ENCODE measurements at regions not wholly inside any gene's neighbourhood (a gene's known extent, or its start where the extent isn't known, plus 50 kb on each side); places are given as distances from the start of the nearest gene placed in this dataset.
"Not testable (repeated sequence)": the region's sequence is repeated elsewhere in the genome, so short reads cannot be mapped to it uniquely, and the experiment has no call there.

DNA sequence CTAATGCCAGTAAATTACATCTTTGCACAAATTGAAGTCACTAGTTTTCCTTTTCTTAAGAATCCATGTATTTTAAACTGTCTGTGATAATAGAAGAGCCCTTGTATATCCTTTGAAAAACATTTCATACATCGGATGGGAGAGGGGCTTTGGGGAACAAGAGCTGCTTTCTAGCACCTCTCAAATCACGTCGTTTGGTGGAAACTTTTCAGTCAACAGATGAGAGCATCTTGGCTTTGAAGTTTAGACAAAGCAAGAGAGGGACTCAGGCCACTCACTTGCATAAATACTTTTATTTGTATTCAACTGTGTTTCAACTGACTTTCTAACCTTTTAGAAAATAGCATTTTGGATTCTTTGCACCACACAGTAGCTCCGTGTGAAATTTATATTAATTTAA, 502.3 kb upstream of the IMPG1 start:
- H3K4me3 ChIP-seq (ENCODE audit: low read depth, low read length) = no peak overlapping the region

- no peak overlapping the region for H3K4me3 ChIP-seq (ENCODE audit: low read depth, low read length)
These were observed 493.5 kb upstream of the IMPG1 start for GRCh38 chr6:76565932-76566331.

- H3K4me3 ChIP-seq (ENCODE audit: low read depth, low read length) = peak overlapping the region; percentile 28
These were observed 489.9 kb upstream of the IMPG1 start for GRCh38 chr6:76562371-76562770.

- peak overlapping the region; percentile 58 for H3K4me3 ChIP-seq (ENCODE audit: low read depth, low read length)
These were observed 488.6 kb upstream of the IMPG1 start for GRCh38 chr6:76560851-76561755.

DNA sequence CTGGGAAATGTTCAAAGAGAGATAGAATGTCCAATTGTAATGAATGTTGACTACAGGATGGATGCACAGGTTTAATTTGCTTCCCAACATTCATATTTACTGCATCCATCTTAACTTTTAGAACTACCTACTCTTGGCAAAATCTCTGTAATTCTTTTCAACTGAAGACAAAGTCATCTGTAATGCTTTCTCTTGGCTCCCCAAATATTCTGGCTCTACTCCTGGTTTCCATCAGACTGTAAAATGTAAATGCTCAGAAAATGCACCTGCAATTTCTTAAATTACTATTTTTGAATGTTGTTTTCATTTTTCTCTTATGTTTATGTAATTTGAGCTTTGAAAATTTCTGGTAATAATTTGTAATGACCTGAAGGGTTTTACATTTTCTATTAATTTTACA, 480.8 kb upstream of the IMPG1 start:
- no peak overlapping the region for H3K4me3 ChIP-seq (ENCODE audit: low read depth, low read length)

DNA sequence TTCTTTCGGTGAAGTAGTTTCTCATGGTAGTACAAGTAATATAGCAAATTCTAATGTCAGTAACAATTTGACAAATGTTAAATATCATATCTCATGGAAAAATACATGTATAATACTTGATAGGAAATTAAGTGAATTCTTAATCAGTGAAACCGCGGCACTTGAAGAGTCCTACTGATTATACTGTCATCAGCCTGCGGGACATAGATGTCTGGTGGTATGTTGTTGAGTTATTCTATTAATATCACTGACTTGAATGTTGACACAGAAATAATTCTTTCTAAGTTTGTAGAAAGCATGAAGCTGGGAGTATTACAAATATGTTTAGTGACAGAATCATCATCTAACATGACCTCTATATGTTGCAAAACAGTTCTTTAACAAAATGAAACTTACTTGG, 479.8 kb upstream of the IMPG1 start:
- H3K4me3 ChIP-seq (ENCODE audit: low read depth, low read length) = no peak overlapping the region

DNA sequence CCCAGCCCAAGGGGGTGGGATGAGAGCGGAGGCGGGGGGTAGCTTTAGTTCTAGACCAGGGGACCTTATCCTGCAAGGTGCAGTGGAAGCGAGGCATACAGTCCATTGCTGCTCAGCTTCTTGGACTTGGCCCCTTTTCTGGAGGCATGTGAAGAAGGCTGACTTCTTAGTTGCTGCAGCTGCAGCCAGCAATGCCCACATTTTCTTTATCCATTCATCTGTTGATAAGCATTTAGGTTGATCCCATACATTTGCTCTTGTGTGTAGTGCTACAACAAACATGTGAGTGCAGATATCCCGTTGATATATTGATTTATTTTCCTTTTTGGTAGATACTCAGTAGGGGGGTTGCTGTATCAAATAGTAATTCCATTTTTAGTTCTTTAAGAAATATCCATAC, 461.2 kb upstream of the IMPG1 start:
- no peak overlapping the region for H3K4me3 ChIP-seq (ENCODE audit: low read depth, low read length)

GRCh38 chr6:76532647-76533046, 460.2 kb upstream of the IMPG1 start:
- no peak overlapping the region for H3K4me3 ChIP-seq (ENCODE audit: low read depth, low read length)

DNA sequence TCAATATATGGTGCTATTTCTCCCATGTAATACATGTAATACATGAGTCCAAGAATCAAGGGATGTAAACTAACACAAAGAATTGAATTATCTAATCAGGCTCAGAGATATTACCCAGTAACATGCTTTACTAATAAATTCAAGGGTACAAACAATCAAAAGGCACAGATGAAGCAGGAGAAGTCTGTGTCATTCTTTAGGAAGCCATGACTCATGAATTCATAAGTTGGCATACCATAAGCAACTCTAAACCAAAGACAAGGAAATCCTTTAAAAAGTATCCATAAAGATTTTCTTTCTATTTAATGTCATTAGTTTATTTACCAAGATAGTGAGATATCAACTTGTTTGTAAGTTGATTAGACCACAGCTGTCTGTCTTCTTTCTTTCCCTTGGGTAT, 446.0 kb upstream of the IMPG1 start:
- no peak overlapping the region for H3K4me3 ChIP-seq (ENCODE audit: low read depth, low read length)

GRCh38 chr6:76516924-76517323, 444.5 kb upstream of the IMPG1 start:
- no peak overlapping the region for H3K4me3 ChIP-seq (ENCODE audit: low read depth, low read length)

- H3K4me3 ChIP-seq (ENCODE audit: low read depth, low read length) = no peak overlapping the region
These were observed 438.0 kb upstream of the IMPG1 start for GRCh38 chr6:76510489-76510888.

DNA sequence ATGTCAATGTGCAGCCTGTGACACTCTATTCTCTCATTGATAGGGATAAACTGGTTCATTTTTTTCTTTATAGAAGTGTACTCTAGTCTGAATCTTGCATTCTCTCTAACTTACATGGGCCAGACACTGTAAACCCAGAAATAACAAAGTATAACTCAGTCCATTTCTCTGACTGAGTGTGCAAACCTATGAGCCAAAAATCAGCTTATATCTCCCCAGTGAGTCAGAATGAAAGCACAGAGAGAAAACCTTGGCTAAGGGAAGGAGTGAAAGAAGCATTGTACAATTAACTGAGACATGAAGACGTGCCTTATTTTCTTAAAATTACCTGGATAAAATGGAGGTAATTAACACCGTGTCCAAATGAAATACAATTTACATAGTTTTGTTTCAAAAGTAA, 436.9 kb upstream of the IMPG1 start:
- H3K4me3 ChIP-seq (ENCODE audit: low read depth, low read length) = no peak overlapping the region

- H3K4me3 ChIP-seq (ENCODE audit: low read depth, low read length) = no peak overlapping the region
These were observed 434.3 kb upstream of the IMPG1 start for GRCh38 chr6:76506808-76507207.

GRCh38 chr6:76495909-76496308, 423.4 kb upstream of the IMPG1 start:
- H3K4me3 ChIP-seq (ENCODE audit: low read depth, low read length) = no peak overlapping the region

GRCh38 chr6:76491376-76491775, 418.9 kb upstream of the IMPG1 start:
- not testable (repeated sequence) for H3K4me3 ChIP-seq (ENCODE audit: low read depth, low read length)

- H3K4me3 ChIP-seq (ENCODE audit: low read depth, low read length) = no peak overlapping the region
These were observed 418.0 kb upstream of the IMPG1 start for GRCh38 chr6:76490456-76490855.

DNA sequence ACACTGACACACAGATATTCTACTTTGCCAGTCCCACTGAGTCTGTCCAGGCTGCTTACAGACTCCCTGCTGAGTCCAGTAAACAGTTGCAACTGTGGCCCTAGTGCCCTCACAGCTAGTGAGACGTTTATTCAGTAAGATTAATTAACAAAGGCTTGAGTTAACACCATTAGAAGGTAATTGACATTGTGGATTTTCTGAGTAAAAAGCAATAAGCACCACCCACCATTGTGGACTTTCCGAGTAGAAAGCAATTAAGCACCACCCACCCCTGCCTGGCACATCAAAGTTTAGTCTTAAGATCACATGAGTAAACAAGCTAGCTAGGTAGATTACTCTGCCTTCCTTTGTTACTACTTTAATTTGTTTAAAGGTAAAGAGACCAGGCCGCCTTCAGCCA, 408.6 kb upstream of the IMPG1 start:
- H3K4me3 ChIP-seq (ENCODE audit: low read depth, low read length) = no peak overlapping the region

DNA sequence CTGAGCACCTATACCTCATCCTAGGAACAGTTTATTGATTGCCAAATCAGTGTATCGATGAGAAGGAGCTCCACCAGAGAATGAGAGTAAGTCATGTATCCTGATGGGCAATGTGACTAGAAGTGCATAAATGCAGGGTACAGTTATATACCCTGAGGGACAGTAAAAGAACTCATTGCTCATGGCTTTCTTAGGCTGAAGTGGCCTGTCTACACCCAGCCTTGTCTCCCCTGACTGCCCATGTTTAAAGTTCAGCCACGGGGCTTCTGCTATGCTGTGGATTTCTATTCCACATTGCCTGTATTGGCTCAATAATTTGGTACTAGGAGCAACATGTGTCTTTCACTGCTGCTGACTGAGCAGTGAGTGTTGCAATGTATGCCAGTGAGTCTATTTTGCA, 400.4 kb upstream of the IMPG1 start:
- no peak overlapping the region for H3K4me3 ChIP-seq (ENCODE audit: low read depth, low read length)

DNA sequence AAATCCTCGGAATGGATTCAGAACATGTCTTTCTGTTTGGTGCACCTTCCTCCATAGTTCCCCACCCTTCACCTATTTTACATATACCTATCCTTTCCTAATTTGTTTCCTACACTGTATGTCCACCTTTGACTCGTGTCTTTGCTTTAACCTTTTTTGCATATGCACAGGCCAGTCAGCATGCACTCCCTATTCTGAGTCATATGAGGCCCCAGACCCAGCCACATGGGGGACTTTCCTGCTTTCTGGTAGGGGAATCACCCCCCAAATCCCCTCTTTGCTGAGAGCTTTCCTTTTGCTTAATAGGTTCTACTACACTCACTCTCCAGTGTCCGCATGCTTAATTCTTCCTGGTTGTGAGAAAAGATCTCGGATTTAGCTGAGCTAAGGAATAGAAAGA, 393.8 kb upstream of the IMPG1 start:
- no peak overlapping the region for H3K4me3 ChIP-seq (ENCODE audit: low read depth, low read length)

GRCh38 chr6:76465410-76465809, 392.9 kb upstream of the IMPG1 start:
- H3K4me3 ChIP-seq (ENCODE audit: low read depth, low read length) = no peak overlapping the region

DNA sequence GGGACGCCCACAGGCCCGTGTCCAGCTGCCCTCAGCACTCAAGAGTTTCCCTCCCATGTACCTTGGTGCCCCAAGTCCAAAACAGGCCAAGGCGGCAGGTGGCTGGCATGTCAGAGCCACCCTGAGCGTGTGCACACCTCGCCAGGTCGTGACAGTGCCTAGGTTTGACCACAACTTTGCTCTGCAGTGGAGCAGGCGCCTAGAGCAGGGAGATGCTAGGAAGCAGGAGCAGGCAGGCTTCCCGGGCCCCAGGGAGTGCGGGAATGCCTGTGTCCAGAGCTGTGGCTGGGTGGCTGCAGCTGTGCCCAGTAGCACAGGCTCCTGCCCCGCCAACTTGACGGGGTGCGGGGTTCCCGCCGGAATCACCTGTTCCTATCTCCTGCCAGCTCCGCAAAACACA, 380.8 kb upstream of the IMPG1 start:
- no peak overlapping the region for H3K4me3 ChIP-seq (ENCODE audit: low read depth, low read length)

DNA sequence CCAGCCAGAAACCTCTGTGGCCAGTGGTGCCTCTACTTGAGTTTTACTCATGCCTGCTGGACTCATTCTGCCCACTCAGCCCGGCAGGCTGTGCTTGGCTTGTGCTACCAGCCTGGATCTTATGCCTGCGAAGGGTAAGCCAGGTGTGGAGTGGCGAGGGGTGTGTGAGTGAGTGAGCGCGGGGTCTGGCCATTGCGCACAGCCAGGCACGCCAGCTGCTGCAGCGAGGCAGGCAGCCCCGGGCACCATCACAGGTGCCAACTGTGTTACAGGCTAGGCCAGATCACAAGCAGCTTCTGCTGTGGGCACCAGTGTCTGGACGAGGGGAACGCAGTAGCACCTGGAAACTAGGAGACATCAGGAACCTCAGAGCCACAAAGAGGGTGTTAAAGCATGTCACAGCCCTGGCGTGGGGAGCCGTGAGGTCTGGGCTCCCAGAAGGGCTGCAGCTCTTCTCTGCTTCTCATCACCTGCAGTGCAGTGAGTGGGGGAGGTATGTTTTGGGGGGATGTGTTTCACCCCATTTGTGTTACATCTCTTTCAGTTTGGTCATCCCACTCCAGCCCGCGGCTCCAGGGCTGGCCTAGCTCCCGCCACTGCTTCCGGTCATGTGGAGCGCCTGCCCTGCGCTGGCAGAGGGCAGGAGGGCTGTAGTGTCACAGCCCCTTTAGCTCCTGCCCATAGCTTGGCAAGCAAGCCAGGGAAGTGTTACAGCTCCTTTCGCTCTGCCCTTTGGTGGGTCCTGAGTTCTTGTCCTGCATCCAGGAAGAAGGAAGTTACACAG, 379.7 kb upstream of the IMPG1 start:
- no peak overlapping the region for H3K4me3 ChIP-seq (ENCODE audit: low read depth, low read length)

Data from iPS-11a (cell line).